ENCODE measurements at regions not wholly inside any gene's neighbourhood (a gene's known extent, or its start where the extent isn't known, plus 50 kb on each side); places are given as distances from the start of the nearest gene placed in this dataset.
"Not testable (repeated sequence)": the region's sequence is repeated elsewhere in the genome, so short reads cannot be mapped to it uniquely, and the experiment has no call there.

- DNase-seq: no peak
These were observed 126.2 kb downstream of the PCDH10 start for GRCh38 chr4:133275246-133275645.

DNA sequence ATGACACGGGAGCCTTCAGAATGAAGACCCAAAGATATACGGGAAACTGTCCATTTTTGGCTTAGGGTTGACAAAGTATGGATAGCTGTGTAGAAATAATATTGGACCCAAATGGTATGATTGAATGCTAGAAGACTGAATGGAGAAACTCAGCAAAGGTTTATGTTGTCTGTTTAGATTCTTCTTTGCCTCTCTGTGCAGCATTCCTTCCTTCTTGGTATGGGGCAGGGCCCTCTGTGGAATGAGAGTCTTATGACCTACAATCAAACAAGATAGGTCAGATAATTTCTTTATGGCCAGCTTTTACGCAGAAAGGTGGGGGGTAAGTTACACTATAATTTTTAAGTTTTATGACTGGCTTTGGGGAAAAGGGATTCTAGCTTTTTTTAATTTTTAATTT is 124.3 kb downstream of the PCDH10 start:
- DNase-seq: no peak

DNA sequence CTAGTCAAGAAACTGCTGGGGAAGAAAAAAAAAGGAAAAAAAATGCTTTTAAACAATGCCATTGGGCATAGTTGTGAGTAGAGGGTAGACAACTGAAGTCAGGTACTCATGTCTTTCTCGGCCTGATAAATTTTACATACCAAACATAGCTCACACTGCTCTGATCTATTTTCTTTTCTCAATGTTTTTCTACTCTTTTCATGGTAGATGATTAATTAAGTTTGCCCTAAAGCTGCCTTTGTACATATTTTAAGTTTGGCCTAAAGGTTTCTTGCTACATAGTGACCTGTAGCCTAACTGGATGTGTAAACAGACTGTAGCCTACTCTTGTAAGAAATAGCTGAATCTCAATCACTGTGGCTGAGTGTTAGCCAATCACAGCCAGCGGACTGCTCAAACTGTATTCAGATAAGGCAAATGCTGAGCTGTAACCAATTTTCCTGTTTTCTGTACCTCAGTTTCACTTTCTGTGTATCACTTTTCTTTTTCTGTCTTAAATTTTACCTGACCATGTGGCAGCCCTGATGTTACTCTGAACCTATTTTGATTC is 121.0 kb downstream of the PCDH10 start:
- DNase-seq: no peak

DNA sequence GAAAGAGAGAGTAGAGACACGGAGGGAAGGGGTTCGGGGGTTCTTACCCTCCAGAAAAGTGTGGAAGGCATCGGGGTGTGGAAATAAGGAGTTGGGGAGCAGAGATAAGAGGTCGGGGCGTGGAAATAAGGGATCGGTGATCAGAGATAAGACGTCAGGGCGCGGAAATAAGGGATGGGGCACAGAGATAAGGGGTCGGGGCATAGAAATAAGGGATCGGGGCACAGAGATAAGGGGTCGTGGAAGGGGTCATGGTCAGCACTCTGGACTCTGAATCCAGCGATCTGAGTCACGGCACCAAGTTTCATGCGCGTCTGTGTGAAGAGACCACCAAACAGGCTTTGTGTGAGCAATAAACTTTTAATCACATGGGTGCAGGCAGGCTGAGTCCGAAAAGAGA is 119.1 kb downstream of the PCDH10 start:
- DNase-seq: no peak

DNA sequence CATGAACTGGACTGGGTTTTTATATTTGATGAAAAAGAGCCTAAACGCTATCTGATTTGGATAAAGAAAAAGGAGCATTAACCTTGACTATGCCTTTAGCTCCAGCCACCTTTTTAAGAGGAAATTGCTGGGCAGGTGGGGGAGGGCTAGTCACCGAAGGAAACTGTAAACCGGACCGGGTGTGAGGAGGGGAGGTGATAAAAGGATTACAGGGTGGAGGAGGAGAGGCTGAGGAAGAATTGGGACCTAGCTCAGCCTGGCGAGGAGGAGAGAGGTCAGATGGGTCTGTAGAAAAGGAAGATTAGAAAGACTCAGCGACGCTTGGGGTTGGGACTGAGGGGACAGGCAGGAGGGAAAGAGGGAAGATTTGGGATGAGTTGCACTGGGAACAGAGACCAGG is 118.4 kb downstream of the PCDH10 start:
- DNase-seq: not testable (repeated sequence)

GRCh38 chr4:133266966-133267365 is 117.9 kb downstream of the PCDH10 start:
- DNase-seq: not testable (repeated sequence)

DNA sequence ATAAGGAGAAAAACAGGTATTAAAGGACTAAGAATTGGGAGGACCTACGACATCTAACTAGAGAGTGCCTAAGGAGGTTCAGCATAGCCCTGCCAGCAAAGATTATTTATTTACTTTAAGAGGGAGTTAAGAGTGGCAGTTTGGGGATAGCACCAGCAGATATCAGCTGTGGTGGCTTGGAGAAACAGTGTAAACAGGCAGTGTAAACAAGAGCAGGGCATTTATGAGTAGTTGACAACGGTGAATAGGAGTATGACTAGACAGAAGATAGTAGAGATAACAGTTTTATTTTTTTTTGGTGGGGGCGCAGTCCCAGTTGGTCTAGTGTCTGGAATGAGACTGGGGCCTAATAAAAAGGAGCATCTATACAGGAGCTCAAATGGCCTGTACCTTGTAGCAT is 115.2 kb downstream of the PCDH10 start:
- DNase-seq: not testable (repeated sequence)

DNA sequence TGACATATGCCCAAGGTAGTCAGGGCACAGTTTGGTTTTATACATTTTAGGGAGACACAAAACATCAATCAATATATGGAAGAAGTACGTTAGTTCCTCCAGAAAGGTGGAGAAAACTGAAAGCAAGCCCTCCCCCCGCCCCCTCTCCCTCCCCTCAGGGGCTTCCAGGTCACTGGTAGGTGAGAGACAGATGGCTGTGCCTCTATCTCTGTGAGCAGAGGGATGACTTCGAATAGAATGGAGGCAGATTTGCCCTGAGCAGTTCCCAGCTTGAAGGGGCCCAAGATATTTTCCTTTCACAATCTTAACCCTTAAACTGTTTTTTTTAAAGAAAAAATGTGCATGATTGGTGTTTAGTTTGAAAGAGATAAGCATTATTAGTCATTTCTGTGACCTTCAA is 114.0 kb downstream of the PCDH10 start:
- no peak for DNase-seq

DNA sequence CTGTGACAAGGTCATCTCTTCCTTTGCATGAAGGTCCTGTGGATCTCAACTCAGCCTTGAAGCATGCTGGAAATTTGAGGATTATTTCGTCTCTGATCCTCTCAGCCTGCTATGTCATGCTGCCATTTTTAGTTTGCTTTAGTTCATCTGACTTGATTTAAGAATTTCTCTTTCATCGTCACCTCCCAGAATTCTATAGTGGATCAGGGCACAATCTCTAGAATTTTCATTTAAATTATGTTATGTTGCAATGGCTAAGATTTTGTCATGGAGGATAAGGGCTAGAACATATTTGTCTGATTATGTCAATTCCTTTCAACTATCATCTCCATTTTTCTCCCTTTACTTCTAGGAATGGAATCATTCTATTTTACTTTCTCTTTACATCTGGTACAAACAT is 98.8 kb downstream of the PCDH10 start:
- no peak for DNase-seq

GRCh38 chr4:133245226-133245625 is 96.1 kb downstream of the PCDH10 start:
- no peak for DNase-seq

Measured in NCI-H510A treated with DMSO at 0.1 percent for 48 hours (cell line).